HG03064 (cell line): ENCODE measurements at regions not wholly inside any gene's neighbourhood (a gene's known extent, or its start where the extent isn't known, plus 50 kb on each side); places are given as distances from the start of the nearest gene placed in this dataset.

ENCODE experiments used
- ATAC-seq: cut with Tn5 transposase; IDR thresholded peaks from one replicate; pipeline ENCODE4 v1.9.1; 2021; ENCODE audit warnings: low read depth; ENCODE audit not compliant: unreplicated experiment

- no peak for ATAC-seq
Observed at GRCh38 chr18:41842886-41843285, 112.1 kb upstream of the PIK3C3 start.

- ATAC-seq = no peak
Observed at GRCh38 chr18:41829647-41830516, 125.2 kb upstream of the PIK3C3 start.

- no peak for ATAC-seq
Observed at GRCh38 chr18:41828137-41828536, 126.9 kb upstream of the PIK3C3 start.

- no peak for ATAC-seq
Observed at GRCh38 chr18:41820784-41821183, 134.2 kb upstream of the PIK3C3 start.

- ATAC-seq = no peak
Observed at GRCh38 chr18:41818381-41819355, 136.4 kb upstream of the PIK3C3 start.

- ATAC-seq = no peak
Observed at GRCh38 chr18:41814651-41815050, 140.4 kb upstream of the PIK3C3 start.

GRCh38 chr18:41809652-41810051 is 145.4 kb upstream of the PIK3C3 start:
- no peak for ATAC-seq

- ATAC-seq = no peak
Observed at GRCh38 chr18:41805341-41805740, 149.7 kb upstream of the PIK3C3 start.

- no peak for ATAC-seq
Observed at GRCh38 chr18:41798879-41799278, 156.2 kb upstream of the PIK3C3 start.

- ATAC-seq = no peak
Observed at GRCh38 chr18:41790687-41791086, 164.3 kb upstream of the PIK3C3 start.

- no peak for ATAC-seq
Observed at GRCh38 chr18:41789001-41789400, 166.0 kb upstream of the PIK3C3 start.

- ATAC-seq = no peak
Observed at GRCh38 chr18:41783879-41784278, 171.2 kb upstream of the PIK3C3 start.

- ATAC-seq = no peak
Observed at GRCh38 chr18:41783065-41783818, 171.8 kb upstream of the PIK3C3 start.

- ATAC-seq = no peak
Observed at GRCh38 chr18:41771973-41772372, 183.1 kb upstream of the PIK3C3 start.

GRCh38 chr18:41769265-41769664 is 185.8 kb upstream of the PIK3C3 start:
- ATAC-seq = no peak

GRCh38 chr18:41768467-41768866 is 186.6 kb upstream of the PIK3C3 start:
- ATAC-seq = no peak

- no peak for ATAC-seq
Observed at GRCh38 chr18:41767960-41768359, 187.1 kb upstream of the PIK3C3 start.

GRCh38 chr18:41765460-41765859 is 189.6 kb upstream of the PIK3C3 start:
- no peak for ATAC-seq

GRCh38 chr18:41763361-41763760 is 191.7 kb upstream of the PIK3C3 start:
- ATAC-seq = no peak

- ATAC-seq = no peak
Observed at GRCh38 chr18:41761333-41762018, 193.6 kb upstream of the PIK3C3 start.
